ENCODE measurements at regions not wholly inside any gene's neighbourhood (a gene's known extent, or its start where the extent isn't known, plus 50 kb on each side); places are given as distances from the start of the nearest gene placed in this dataset.

DNA sequence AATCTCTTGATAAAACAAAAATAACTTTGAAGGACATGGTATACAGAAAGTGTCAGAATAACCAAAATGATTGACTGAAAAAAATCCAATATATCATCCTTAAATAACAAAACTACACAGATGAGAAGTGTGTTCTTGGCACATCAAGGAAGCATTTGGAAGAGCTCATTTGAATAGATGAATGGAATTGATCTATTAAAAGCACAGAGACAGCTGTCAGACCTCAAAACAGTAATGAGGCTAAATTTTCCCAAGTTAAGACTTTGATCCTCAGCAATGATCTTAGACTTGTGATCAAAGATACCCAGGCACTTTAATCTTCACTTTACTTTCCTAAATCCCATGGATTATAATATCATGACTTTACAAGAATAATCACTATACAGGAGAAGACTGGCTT is 395.4 kb upstream of the NFE2L3 start:
- Mint-ChIP-seq H3K27ac (no peak overlapping the region), H3K4me3 (no peak overlapping the region), H3K9me3 (peaks cover 33% of the 10 kb centered on the region), H3K4me1 (ENCODE audit: low read depth) (no peaks in the 10 kb centered on the region), H3K36me3 (ENCODE audit: low read depth) (peaks cover under 1% of the 10 kb centered on the region; the same call in 1 of the 2 replicates), H3K27me3 (ENCODE audit: insufficient read depth) (no peaks in the 10 kb centered on the region; the same call in 1 of the 2 replicates)
- no peak for DNase-seq
- TF ChIP-seq, protein P1, sequence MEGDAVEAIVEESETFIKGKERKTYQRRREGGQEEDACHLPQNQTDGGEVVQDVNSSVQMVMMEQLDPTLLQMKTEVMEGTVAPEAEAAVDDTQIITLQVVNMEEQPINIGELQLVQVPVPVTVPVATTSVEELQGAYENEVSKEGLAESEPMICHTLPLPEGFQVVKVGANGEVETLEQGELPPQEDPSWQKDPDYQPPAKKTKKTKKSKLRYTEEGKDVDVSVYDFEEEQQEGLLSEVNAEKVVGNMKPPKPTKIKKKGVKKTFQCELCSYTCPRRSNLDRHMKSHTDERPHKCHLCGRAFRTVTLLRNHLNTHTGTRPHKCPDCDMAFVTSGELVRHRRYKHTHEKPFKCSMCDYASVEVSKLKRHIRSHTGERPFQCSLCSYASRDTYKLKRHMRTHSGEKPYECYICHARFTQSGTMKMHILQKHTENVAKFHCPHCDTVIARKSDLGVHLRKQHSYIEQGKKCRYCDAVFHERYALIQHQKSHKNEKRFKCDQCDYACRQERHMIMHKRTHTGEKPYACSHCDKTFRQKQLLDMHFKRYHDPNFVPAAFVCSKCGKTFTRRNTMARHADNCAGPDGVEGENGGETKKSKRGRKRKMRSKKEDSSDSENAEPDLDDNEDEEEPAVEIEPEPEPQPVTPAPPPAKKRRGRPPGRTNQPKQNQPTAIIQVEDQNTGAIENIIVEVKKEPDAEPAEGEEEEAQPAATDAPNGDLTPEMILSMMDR (IDR thresholded peaks at IDR 0.05), result no peak

- H3K4me3 Mint-ChIP-seq, result no peak overlapping the region
- H3K27ac Mint-ChIP-seq, result no peak overlapping the region
- peaks cover 38% of the 10 kb centered on the region for H3K9me3 Mint-ChIP-seq
- no peaks in the 10 kb centered on the region; the same call in 1 of the 2 replicates for H3K27me3 Mint-ChIP-seq (ENCODE audit: insufficient read depth)
- TF ChIP-seq, protein P1 (IDR thresholded peaks at IDR 0.05), result no peak
- no peaks in the 10 kb centered on the region for H3K4me1 Mint-ChIP-seq (ENCODE audit: low read depth)
- no peak for DNase-seq
- H3K36me3 Mint-ChIP-seq (ENCODE audit: low read depth), result peaks cover 4% of the 10 kb centered on the region; the same call in 1 of the 2 replicates
Measured at GRCh38 chr7:25758559-25758958, 393.4 kb upstream of the NFE2L3 start.

- Mint-ChIP-seq H3K36me3 (ENCODE audit: low read depth) (peaks cover 4% of the 10 kb centered on the region; the same call in 1 of the 2 replicates), H3K27ac (no peak overlapping the region), H3K4me1 (ENCODE audit: low read depth) (no peaks in the 10 kb centered on the region), H3K9me3 (peaks cover 44% of the 10 kb centered on the region), H3K27me3 (ENCODE audit: insufficient read depth) (no peaks in the 10 kb centered on the region; the same call in 1 of the 2 replicates), H3K4me3 (no peak overlapping the region)
- TF ChIP-seq, protein P1 (IDR thresholded peaks at IDR 0.05), result no peak
- DNase-seq, result no peak
Measured at GRCh38 chr7:25759286-25759685, 392.7 kb upstream of the NFE2L3 start.

DNA sequence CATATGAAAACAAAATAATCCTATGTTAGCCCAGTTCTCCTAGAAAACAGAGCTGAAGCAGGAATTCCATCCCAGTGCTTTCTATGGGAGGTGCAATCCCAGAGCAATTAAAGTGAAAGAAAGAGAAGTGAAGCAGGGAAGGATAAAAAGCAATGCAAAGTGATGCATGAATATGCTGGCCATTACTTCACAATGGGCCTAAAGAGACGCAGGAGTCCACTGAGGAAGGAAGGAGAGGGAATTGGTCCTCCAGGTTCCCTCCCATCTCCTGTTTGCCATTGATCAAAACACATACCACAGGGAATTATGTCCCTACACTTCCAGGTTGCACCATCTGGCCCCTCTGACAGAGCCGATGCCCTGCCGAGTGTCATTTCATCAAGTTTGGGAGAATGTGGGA is 392.2 kb upstream of the NFE2L3 start:
- DNase-seq, result no peak
- Mint-ChIP-seq H3K27me3 (ENCODE audit: insufficient read depth) (no peaks in the 10 kb centered on the region; the same call in 1 of the 2 replicates), H3K36me3 (ENCODE audit: low read depth) (peaks cover 4% of the 10 kb centered on the region; the same call in 1 of the 2 replicates), H3K27ac (no peak overlapping the region), H3K4me1 (ENCODE audit: low read depth) (no peaks in the 10 kb centered on the region), H3K4me3 (no peak overlapping the region), H3K9me3 (peaks cover 43% of the 10 kb centered on the region)
- TF ChIP-seq, protein P1 (IDR thresholded peaks at IDR 0.05), result no peak

GRCh38 chr7:25762511-25763462 is 389.2 kb upstream of the NFE2L3 start:
- Mint-ChIP-seq H3K9me3 (peaks cover 56% of the 10 kb centered on the region), H3K36me3 (ENCODE audit: low read depth) (peaks cover 4% of the 10 kb centered on the region; the same call in 1 of the 2 replicates), H3K27ac (no peak overlapping the region), H3K4me3 (no peak overlapping the region), H3K4me1 (ENCODE audit: low read depth) (no peaks in the 10 kb centered on the region), H3K27me3 (ENCODE audit: insufficient read depth) (no peaks in the 10 kb centered on the region; the same call in 1 of the 2 replicates)
- TF ChIP-seq, protein P1 (IDR thresholded peaks at IDR 0.05), result no peak
- DNase-seq, result no peak

All from HFFc6 (cell line).